Parathyroid adenoma (tissue), 2 donors: ENCODE measurements at regions not wholly inside any gene's neighbourhood (a gene's known extent, or its start where the extent isn't known, plus 50 kb on each side); places are given as distances from the start of the nearest gene placed in this dataset.

Experiments
- H2AFZ ChIP-seq: fragments of 300-600 bp; sonication (generic); one replicate; pipeline ENCODE4 v1.7.0; 2017; ENCODE audit warnings: antibody characterized with exemption, mild to moderate bottlenecking
- H3K27ac ChIP-seq: fragments of 300-600 bp; sonication (generic); one replicate; pipeline ENCODE4 v1.7.0; 2017
- H3K27me3 ChIP-seq: fragments of 300-600 bp; sonication (generic); one replicate; pipeline ENCODE4 v1.7.0; 2017; ENCODE audit warnings: low read length; ENCODE audit not compliant: control insufficient read depth, insufficient read depth
- H3K36me3 ChIP-seq: fragments of 300-600 bp; sonication (generic); one replicate; pipeline ENCODE4 v1.7.0; 2017; ENCODE audit warnings: low read length; ENCODE audit not compliant: control insufficient read depth, insufficient read depth
- H3K4me1 ChIP-seq: fragments of 300-600 bp; sonication (generic); one replicate; pipeline ENCODE4 v1.7.0; 2017; ENCODE audit warnings: control low read depth
- H3K4me2 ChIP-seq: fragments of 300-600 bp; sonication (generic); one replicate; pipeline ENCODE4 v1.7.0; 2017; ENCODE audit warnings: low read length
- H3K4me3 ChIP-seq: fragments of 300-600 bp; sonication (generic); one replicate; pipeline ENCODE4 v1.7.0; 2017; ENCODE audit warnings: low read depth, low read length
- H3K79me2 ChIP-seq: fragments of 300-600 bp; sonication (generic); one replicate; pipeline ENCODE4 v1.7.0; 2017; ENCODE audit warnings: control low read depth
- H3K9ac ChIP-seq: fragments of 300-600 bp; sonication (generic); one replicate; pipeline ENCODE4 v1.7.0; 2017; ENCODE audit warnings: mild to moderate bottlenecking
- H3K9me3 ChIP-seq: fragments of 300-600 bp; sonication (generic); one replicate; pipeline ENCODE4 v1.7.0; 2017; ENCODE audit warnings: low read length; ENCODE audit not compliant: control insufficient read depth
- CTCF ChIP-seq: fragments of 300-600 bp; sonication (generic); IDR thresholded peaks from one replicate; pipeline ENCODE4 v1.7.0; 2017; ENCODE audit warnings: antibody characterized with exemption, mild to moderate bottlenecking
- donor health status: primary hyperparathyroidism.

- H3K4me3 ChIP-seq: no peak overlapping the region
- no peak overlapping the region for H2AFZ ChIP-seq
- TF ChIP-seq CTCF: no peak
- H3K4me2 ChIP-seq: no peak overlapping the region
- no peaks in the 10 kb centered on the region for H3K27me3 ChIP-seq
- no peak overlapping the region for H3K9ac ChIP-seq
- H3K27ac ChIP-seq: no peak overlapping the region
- no peaks in the 10 kb centered on the region for H3K79me2 ChIP-seq
- no peaks in the 10 kb centered on the region for H3K36me3 ChIP-seq
- no peaks in the 10 kb centered on the region for H3K9me3 ChIP-seq
- H3K4me1 ChIP-seq: no peaks in the 10 kb centered on the region
These were observed 154.0 kb downstream of the TGFB2 start for GRCh38 chr1:218499011-218499691.

- H3K27me3 ChIP-seq: no peaks in the 10 kb centered on the region
- no peak for TF ChIP-seq CTCF
- no peaks in the 10 kb centered on the region for H3K36me3 ChIP-seq
- no peaks in the 10 kb centered on the region for H3K4me1 ChIP-seq
- no peak overlapping the region for H2AFZ ChIP-seq
- H3K9me3 ChIP-seq: no peaks in the 10 kb centered on the region
- no peak overlapping the region for H3K27ac ChIP-seq
- H3K4me3 ChIP-seq: no peak overlapping the region
- no peak overlapping the region for H3K4me2 ChIP-seq
- H3K9ac ChIP-seq: no peak overlapping the region
- H3K79me2 ChIP-seq: no peaks in the 10 kb centered on the region
These were observed 154.8 kb downstream of the TGFB2 start for GRCh38 chr1:218499911-218500310.

- TF ChIP-seq CTCF: no peak
- Histone ChIP-seq H3K9me3 (no peaks in the 10 kb centered on the region), H3K27me3 (no peaks in the 10 kb centered on the region), H3K4me2 (no peak overlapping the region), H3K79me2 (no peaks in the 10 kb centered on the region), H3K27ac (no peak overlapping the region), H3K36me3 (no peaks in the 10 kb centered on the region), H2AFZ (no peak overlapping the region), H3K9ac (no peak overlapping the region), H3K4me1 (no peaks in the 10 kb centered on the region), H3K4me3 (no peak overlapping the region)
These were observed 156.0 kb downstream of the TGFB2 start for GRCh38 chr1:218501161-218501560.

- Histone ChIP-seq H3K36me3 (no peaks in the 10 kb centered on the region), H3K79me2 (no peaks in the 10 kb centered on the region), H2AFZ (no peak overlapping the region), H3K4me1 (no peaks in the 10 kb centered on the region), H3K9me3 (no peaks in the 10 kb centered on the region), H3K27me3 (no peaks in the 10 kb centered on the region), H3K27ac (no peak overlapping the region), H3K4me2 (no peak overlapping the region), H3K4me3 (no peak overlapping the region), H3K9ac (no peak overlapping the region)
- TF ChIP-seq CTCF: no peak
These were observed 157.2 kb downstream of the TGFB2 start for GRCh38 chr1:218502383-218502782.

GRCh38 chr1:218503102-218503501 is 158.0 kb downstream of the TGFB2 start:
- Histone ChIP-seq H3K79me2 (no peaks in the 10 kb centered on the region), H3K9me3 (no peaks in the 10 kb centered on the region), H3K4me2 (no peak overlapping the region), H3K36me3 (no peaks in the 10 kb centered on the region), H3K27me3 (no peaks in the 10 kb centered on the region), H3K9ac (no peak overlapping the region), H3K4me1 (no peaks in the 10 kb centered on the region), H2AFZ (no peak overlapping the region), H3K4me3 (no peak overlapping the region), H3K27ac (no peak overlapping the region)
- no peak for TF ChIP-seq CTCF
